ENCODE measurements at regions not wholly inside any gene's neighbourhood (a gene's known extent, or its start where the extent isn't known, plus 50 kb on each side); places are given as distances from the start of the nearest gene placed in this dataset.

DNA sequence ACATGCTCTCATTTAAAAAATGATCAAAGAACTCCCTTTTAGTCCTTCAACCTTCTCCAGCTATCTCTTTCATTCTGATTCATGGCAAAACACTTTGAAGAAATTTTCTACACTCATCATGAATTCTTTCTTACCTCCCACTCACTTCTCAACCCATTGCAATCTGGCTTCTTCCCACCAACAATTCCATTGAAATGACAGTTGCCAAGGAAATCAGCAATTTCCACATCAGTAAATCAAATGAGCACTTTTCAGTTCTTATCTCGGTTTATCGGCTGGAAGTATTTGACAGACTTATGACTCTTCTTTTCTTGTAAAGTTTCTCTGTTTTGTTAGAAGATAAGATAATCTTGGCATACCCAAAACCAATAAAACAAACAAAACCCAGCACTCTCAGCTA is 99.1 kb upstream of the CACNA2D1 start (continued):
- TF ChIP-seq, protein P1, sequence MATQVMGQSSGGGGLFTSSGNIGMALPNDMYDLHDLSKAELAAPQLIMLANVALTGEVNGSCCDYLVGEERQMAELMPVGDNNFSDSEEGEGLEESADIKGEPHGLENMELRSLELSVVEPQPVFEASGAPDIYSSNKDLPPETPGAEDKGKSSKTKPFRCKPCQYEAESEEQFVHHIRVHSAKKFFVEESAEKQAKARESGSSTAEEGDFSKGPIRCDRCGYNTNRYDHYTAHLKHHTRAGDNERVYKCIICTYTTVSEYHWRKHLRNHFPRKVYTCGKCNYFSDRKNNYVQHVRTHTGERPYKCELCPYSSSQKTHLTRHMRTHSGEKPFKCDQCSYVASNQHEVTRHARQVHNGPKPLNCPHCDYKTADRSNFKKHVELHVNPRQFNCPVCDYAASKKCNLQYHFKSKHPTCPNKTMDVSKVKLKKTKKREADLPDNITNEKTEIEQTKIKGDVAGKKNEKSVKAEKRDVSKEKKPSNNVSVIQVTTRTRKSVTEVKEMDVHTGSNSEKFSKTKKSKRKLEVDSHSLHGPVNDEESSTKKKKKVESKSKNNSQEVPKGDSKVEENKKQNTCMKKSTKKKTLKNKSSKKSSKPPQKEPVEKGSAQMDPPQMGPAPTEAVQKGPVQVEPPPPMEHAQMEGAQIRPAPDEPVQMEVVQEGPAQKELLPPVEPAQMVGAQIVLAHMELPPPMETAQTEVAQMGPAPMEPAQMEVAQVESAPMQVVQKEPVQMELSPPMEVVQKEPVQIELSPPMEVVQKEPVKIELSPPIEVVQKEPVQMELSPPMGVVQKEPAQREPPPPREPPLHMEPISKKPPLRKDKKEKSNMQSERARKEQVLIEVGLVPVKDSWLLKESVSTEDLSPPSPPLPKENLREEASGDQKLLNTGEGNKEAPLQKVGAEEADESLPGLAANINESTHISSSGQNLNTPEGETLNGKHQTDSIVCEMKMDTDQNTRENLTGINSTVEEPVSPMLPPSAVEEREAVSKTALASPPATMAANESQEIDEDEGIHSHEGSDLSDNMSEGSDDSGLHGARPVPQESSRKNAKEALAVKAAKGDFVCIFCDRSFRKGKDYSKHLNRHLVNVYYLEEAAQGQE (IDR thresholded peaks at IDR 0.05; ENCODE audit: low read depth, low read length): no peak
- TF ChIP-seq FOSL2 (IDR thresholded peaks at IDR 0.05; ENCODE audit: borderline replicate concordance, low read depth) (peak; percentile 52; the same call in 1 of the 2 replicates), RXRA (IDR thresholded peaks at IDR 0.05; ENCODE audit: borderline replicate concordance, low read depth) (peak; percentile 52; the same call in 1 of the 2 replicates), JUND (IDR thresholded peaks at IDR 0.05) (peak; percentile 92), POLR2AphosphoS5 (IDR thresholded peaks at IDR 0.05; ENCODE audit: low read depth, low read length) (peak; percentile 68; the same call in 1 of the 2 replicates), FOXM1 (IDR thresholded peaks at IDR 0.05; ENCODE audit: low read depth) (peak; percentile 66; the same call in 1 of the 2 replicates), MAX (IDR thresholded peaks at IDR 0.05; ENCODE audit: low read depth) (0 out of 2 replicates have a peak, but pooled peaks have one; percentile 13), NFIC (IDR thresholded peaks at IDR 0.05; ENCODE audit: borderline replicate concordance) (peak; percentile 89)
- TF ChIP-seq, protein P2, sequence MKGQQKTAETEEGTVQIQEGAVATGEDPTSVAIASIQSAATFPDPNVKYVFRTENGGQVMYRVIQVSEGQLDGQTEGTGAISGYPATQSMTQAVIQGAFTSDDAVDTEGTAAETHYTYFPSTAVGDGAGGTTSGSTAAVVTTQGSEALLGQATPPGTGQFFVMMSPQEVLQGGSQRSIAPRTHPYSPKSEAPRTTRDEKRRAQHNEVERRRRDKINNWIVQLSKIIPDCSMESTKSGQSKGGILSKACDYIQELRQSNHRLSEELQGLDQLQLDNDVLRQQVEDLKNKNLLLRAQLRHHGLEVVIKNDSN (IDR thresholded peaks at IDR 0.05; ENCODE audit: borderline replicate concordance, low read depth): no peak

- Histone ChIP-seq H3K9me2 (no peaks in the 10 kb centered on the region), H3K9me3 (0 out of 2 replicates have a peak, but pooled peaks cover 4% of the 10 kb centered on the region), H3F3A (replicated peaks; ENCODE audit: insufficient read depth) (peaks cover 18% of the 10 kb centered on the region), H3K36me3 (replicated peaks in 1 of 2; ENCODE audit: control insufficient read depth in 1 of 2, insufficient read depth in 2 of 2, low read length in 1 of 2) (no peaks in the 10 kb centered on the region), H2AFZ (ENCODE audit: low read depth) (no peak overlapping the region), H3K4me3 (ENCODE audit: low read depth in 2 of 2, low read length in 1 of 2) (no peak overlapping the region), H4K20me1 (ENCODE audit: insufficient read depth) (no peaks in the 10 kb centered on the region), H3K27ac (ENCODE audit: low read depth in 2 of 2, low read length in 1 of 2) (no peak overlapping the region), H3K27me3 (ENCODE audit: insufficient read depth) (no peaks in the 10 kb centered on the region), H3K4me1 (ENCODE audit: control insufficient read depth in 1 of 2, insufficient read depth in 2 of 2, low read depth in 1 of 2, low read length in 1 of 2) (no peaks in the 10 kb centered on the region; a peak in 1 of 4 replicates), H3K79me2 (ENCODE audit: insufficient read depth) (no peaks in the 10 kb centered on the region), H3K9ac (no peak overlapping the region), H3K4me2 (no peak overlapping the region)
- 86% methylated on average over 6 of the region's 6 CpGs for WGBS (ENCODE audit: low lambda C conversion rate)
- no peak for DNase-seq
- POLR2A ChIA-PET: no interaction called here
- TF ChIP-seq SIN3A (IDR thresholded peaks at IDR 0.05; ENCODE audit: borderline replicate concordance, low read depth, low read length): no peak
- no peak for TF ChIP-seq USF2 (IDR thresholded peaks at IDR 0.05; ENCODE audit: borderline replicate concordance, low read depth, low read length)
- no peak for TF ChIP-seq PBX3 (IDR thresholded peaks at IDR 0.05)
- no peak for TF ChIP-seq CTCF (IDR thresholded peaks at IDR 0.05)
- CTCF ChIA-PET: no interaction called here
These were observed 96.4 kb upstream of the CACNA2D1 start for GRCh38 chr7:82539969-82540368.
